ENCODE measurements at regions not wholly inside any gene's neighbourhood (a gene's known extent, or its start where the extent isn't known, plus 50 kb on each side); places are given as distances from the start of the nearest gene placed in this dataset.
"Not testable (repeated sequence)": the region's sequence is repeated elsewhere in the genome, so short reads cannot be mapped to it uniquely, and the experiment has no call there.

DNA sequence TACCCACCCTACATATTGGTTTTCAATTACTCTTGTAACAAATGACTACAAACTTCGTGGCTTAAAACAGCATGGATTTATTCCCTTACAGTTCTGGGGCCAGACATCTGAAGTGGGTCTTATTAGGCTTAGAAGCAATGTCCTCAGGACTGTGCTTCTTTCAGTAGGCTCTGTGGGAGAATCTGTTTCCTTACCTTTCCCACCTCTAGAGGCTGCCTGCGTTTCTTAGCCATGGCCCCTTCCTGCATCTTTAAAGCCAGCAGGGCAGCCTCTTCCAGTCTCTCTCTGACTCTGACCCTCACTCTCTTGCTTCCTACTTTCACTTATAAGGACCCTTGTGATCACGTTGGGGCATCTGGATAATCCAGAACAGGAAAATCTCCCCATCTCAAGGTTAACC lies 252.5 kb upstream of the PGRMC2 start:
- Histone ChIP-seq H3K27me3 (ENCODE audit: insufficient read depth, insufficient read length) (no peaks in the 10 kb centered on the region), H3K4me3 (ENCODE audit: insufficient read length, low read depth) (no peak overlapping the region), H3K9ac (ENCODE audit: insufficient read length, low read depth) (no peak overlapping the region), H3K4me1 (ENCODE audit: insufficient read depth, insufficient read length) (peaks cover 2% of the 10 kb centered on the region), H3K36me3 (ENCODE audit: insufficient read depth, insufficient read length, low read length) (no peaks in the 10 kb centered on the region), H3K9me3 (ENCODE audit: insufficient read depth, low read length) (0 out of 2 replicates have a peak, but pooled peaks cover 3% of the 10 kb centered on the region)
- TF ChIP-seq ZNF274 (IDR thresholded peaks at IDR 0.05; ENCODE audit: low read depth, low read length) (no peak), SUZ12 (IDR thresholded peaks at IDR 0.05; ENCODE audit: extremely low read depth, insufficient read depth, insufficient read length) (no peak), YY1 (IDR thresholded peaks at IDR 0.05; ENCODE audit: insufficient read depth, insufficient read length) (no peak)
- no peak for DNase-seq (ENCODE audit: low read depth, low spot score)

GRCh38 chr4:128538111-128538882 lies 250.7 kb upstream of the PGRMC2 start:
- TF ChIP-seq YY1 (IDR thresholded peaks at IDR 0.05; ENCODE audit: insufficient read depth, insufficient read length) = no peak
- no peak for TF ChIP-seq SUZ12 (IDR thresholded peaks at IDR 0.05; ENCODE audit: extremely low read depth, insufficient read depth, insufficient read length)
- TF ChIP-seq ZNF274 (IDR thresholded peaks at IDR 0.05; ENCODE audit: low read depth, low read length) = no peak
- DNase-seq (ENCODE audit: low read depth, low spot score) = no peak
- Histone ChIP-seq H3K36me3 (ENCODE audit: insufficient read depth, insufficient read length, low read length) (no peaks in the 10 kb centered on the region), H3K27me3 (ENCODE audit: insufficient read depth, insufficient read length) (no peaks in the 10 kb centered on the region), H3K9ac (ENCODE audit: insufficient read length, low read depth) (no peak overlapping the region), H3K4me3 (ENCODE audit: insufficient read length, low read depth) (no peak overlapping the region), H3K4me1 (ENCODE audit: insufficient read depth, insufficient read length) (peaks cover 3% of the 10 kb centered on the region), H3K9me3 (ENCODE audit: insufficient read depth, low read length) (0 out of 2 replicates have a peak, but pooled peaks cover 3% of the 10 kb centered on the region)

- peaks cover 3% of the 10 kb centered on the region for H3K4me1 ChIP-seq (ENCODE audit: insufficient read depth, insufficient read length)
- H3K36me3 ChIP-seq (ENCODE audit: insufficient read depth, insufficient read length, low read length) = no peaks in the 10 kb centered on the region
- H3K9ac ChIP-seq (ENCODE audit: insufficient read length, low read depth) = no peak overlapping the region
- H3K27me3 ChIP-seq (ENCODE audit: insufficient read depth, insufficient read length) = no peaks in the 10 kb centered on the region
- H3K4me3 ChIP-seq (ENCODE audit: insufficient read length, low read depth) = no peak overlapping the region
- H3K9me3 ChIP-seq (ENCODE audit: insufficient read depth, low read length) = 0 out of 2 replicates have a peak, but pooled peaks cover 3% of the 10 kb centered on the region
- DNase-seq (ENCODE audit: low read depth, low spot score) = no peak
- TF ChIP-seq YY1 (IDR thresholded peaks at IDR 0.05; ENCODE audit: insufficient read depth, insufficient read length) = no peak
Measured at GRCh38 chr4:128536746-128537145, 249.1 kb upstream of the PGRMC2 start.

- not testable (repeated sequence) for H3K4me1 ChIP-seq (ENCODE audit: insufficient read depth, insufficient read length); H3K27me3 ChIP-seq (ENCODE audit: insufficient read depth, insufficient read length); DNase-seq (ENCODE audit: low read depth, low spot score); H3K9ac ChIP-seq (ENCODE audit: insufficient read length, low read depth); H3K36me3 ChIP-seq (ENCODE audit: insufficient read depth, insufficient read length, low read length); H3K9me3 ChIP-seq (ENCODE audit: insufficient read depth, low read length); H3K4me3 ChIP-seq (ENCODE audit: insufficient read length, low read depth)
Measured at GRCh38 chr4:128535510-128535909, 247.9 kb upstream of the PGRMC2 start.

- Histone ChIP-seq H3K9me3 (ENCODE audit: insufficient read depth, low read length) (no peaks in the 10 kb centered on the region), H3K4me1 (ENCODE audit: insufficient read depth, insufficient read length) (no peaks in the 10 kb centered on the region), H3K27me3 (ENCODE audit: insufficient read depth, insufficient read length) (no peaks in the 10 kb centered on the region), H3K9ac (ENCODE audit: insufficient read length, low read depth) (no peak overlapping the region), H3K4me3 (ENCODE audit: insufficient read length, low read depth) (no peak overlapping the region), H3K36me3 (ENCODE audit: insufficient read depth, insufficient read length, low read length) (no peaks in the 10 kb centered on the region)
- TF ChIP-seq ZNF274 (IDR thresholded peaks at IDR 0.05; ENCODE audit: low read depth, low read length) = no peak
- DNase-seq (ENCODE audit: low read depth, low spot score) = peak; percentile 83
Measured at GRCh38 chr4:128528793-128529553, 241.4 kb upstream of the PGRMC2 start.

DNA sequence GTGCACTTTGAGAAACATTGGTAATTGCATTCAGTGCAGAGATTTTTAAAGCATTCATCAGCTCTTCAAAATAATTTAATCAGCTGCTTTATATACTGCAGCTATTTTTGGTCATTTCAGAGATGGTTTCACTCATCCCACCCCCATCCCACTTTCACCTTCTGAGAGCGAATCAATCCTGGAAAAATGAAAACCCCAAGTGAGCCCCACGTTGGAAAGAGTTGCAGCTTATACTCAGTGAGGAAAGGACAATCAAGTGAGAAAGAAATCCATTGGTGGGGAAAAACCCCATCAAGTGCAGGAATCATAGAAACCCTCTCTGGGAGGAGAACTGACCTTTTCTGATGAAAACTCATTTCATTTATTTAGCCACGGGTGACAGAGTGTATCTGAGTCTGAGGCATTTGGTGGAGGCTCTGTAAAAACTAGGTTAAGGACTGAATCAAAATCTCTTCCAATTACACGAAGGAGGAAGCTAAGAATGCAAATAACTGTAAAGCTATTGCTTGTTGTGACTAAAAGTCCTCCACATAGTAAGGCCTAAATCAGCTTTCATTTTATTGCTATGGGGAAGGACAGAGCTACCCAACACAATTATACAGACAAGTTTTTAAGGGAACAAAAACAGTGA lies 240.4 kb upstream of the PGRMC2 start:
- Histone ChIP-seq H3K9me3 (ENCODE audit: insufficient read depth, low read length) (no peaks in the 10 kb centered on the region), H3K4me3 (ENCODE audit: insufficient read length, low read depth) (no peak overlapping the region), H3K9ac (ENCODE audit: insufficient read length, low read depth) (no peak overlapping the region), H3K27me3 (ENCODE audit: insufficient read depth, insufficient read length) (no peaks in the 10 kb centered on the region), H3K4me1 (ENCODE audit: insufficient read depth, insufficient read length) (no peaks in the 10 kb centered on the region), H3K36me3 (ENCODE audit: insufficient read depth, insufficient read length, low read length) (no peaks in the 10 kb centered on the region)
- no peak for DNase-seq (ENCODE audit: low read depth, low spot score)
- TF ChIP-seq YY1 (IDR thresholded peaks at IDR 0.05; ENCODE audit: insufficient read depth, insufficient read length) (no peak), SUZ12 (IDR thresholded peaks at IDR 0.05; ENCODE audit: extremely low read depth, insufficient read depth, insufficient read length) (no peak), ZNF274 (IDR thresholded peaks at IDR 0.05; ENCODE audit: low read depth, low read length) (no peak)

DNA sequence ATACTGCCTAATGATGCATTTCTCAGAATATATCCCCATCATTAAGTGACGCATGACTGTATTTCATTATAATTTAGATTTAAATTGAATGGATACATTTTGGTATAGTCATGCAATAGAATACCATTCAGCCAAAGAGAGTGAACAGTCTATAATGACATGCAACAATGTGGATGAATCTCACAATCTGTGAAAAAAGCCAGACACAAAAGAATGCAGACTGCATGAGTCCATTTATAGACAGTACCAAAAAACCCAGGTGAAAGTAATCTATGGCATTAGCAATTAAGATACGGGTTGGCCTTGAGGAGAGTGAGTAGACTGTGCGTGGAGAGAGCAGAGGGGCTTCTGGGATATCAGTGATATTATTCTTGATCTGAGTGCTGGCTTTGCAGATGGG lies 239.7 kb upstream of the PGRMC2 start:
- TF ChIP-seq SUZ12 (IDR thresholded peaks at IDR 0.05; ENCODE audit: extremely low read depth, insufficient read depth, insufficient read length) (no peak), ZNF274 (IDR thresholded peaks at IDR 0.05; ENCODE audit: low read depth, low read length) (no peak)
- Histone ChIP-seq H3K4me1 (ENCODE audit: insufficient read depth, insufficient read length) (no peaks in the 10 kb centered on the region), H3K27me3 (ENCODE audit: insufficient read depth, insufficient read length) (no peaks in the 10 kb centered on the region)

More for the DNA sequence above, 239.7 kb upstream of the PGRMC2 start:
- Histone ChIP-seq H3K4me3 (ENCODE audit: insufficient read length, low read depth) (no peak overlapping the region), H3K9me3 (ENCODE audit: insufficient read depth, low read length) (no peaks in the 10 kb centered on the region), H3K9ac (ENCODE audit: insufficient read length, low read depth) (no peak overlapping the region), H3K36me3 (ENCODE audit: insufficient read depth, insufficient read length, low read length) (no peaks in the 10 kb centered on the region)
- no peak for DNase-seq (ENCODE audit: low read depth, low spot score)

Data from NT2/D1 (cell line).